GM12878 (cell line): ENCODE measurements at regions not wholly inside any gene's neighbourhood (a gene's known extent, or its start where the extent isn't known, plus 50 kb on each side); places are given as distances from the start of the nearest gene placed in this dataset.

Experiments used
- ATAC-seq: fragments of 200-7000 bp; cut with Tn5 transposase; 3 replicates; pipeline ENCODE4 v1.9.1; 2020; ENCODE audit warnings: mild to moderate bottlenecking, moderate library complexity
- BruUV-seq: library from RNA; stranded (reverse); fragments of 400-500 nt; replicated peaks from 2 replicates; lab custom pipeline; 2021; lab: Mats Ljungman, UMichigan
- CTCF ChIA-PET: fragments of 300-600 bp; sonication (Branson Sonifier 250); formaldehyde crosslinking; extraction: SDS; loops from one replicate; lab custom pipeline; 2021; ENCODE audit warnings: inconsistent platforms; lab: Yijun Ruan, JAX
- POLR2A ChIA-PET: fragments of 350-600 bp; formaldehyde crosslinking; extraction: SDS; loops from one replicate; lab custom pipeline; 2021; ENCODE audit warnings: inconsistent platforms; lab: Charles Lee
- RAD21 ChIA-PET: fragments of 300-600 bp; sonication (Branson Sonifier 250); formaldehyde crosslinking; loops from one replicate; lab custom pipeline; 2023; ENCODE audit warnings: antibody characterized with exemption; ENCODE audit not compliant: unreplicated experiment; lab: Charles Lee
- SMC1A ChIA-PET: fragments of 300-600 bp; sonication (Branson Sonifier 250); formaldehyde crosslinking; loops from one replicate; lab custom pipeline; 2023; ENCODE audit not compliant: unreplicated experiment, uncharacterized antibody; lab: Charles Lee
- DNase-seq: peaks from one replicate; pipeline ENCODE4 v3.0.0-alpha.2; 2011; ENCODE audit warnings: low read depth, low spot score
- FAIRE-seq: peaks from 3 replicates; lab custom pipeline; 2011; peaks lifted over from hg19 to GRCh38; lab: Jason Lieb, UNC
- H2AFZ ChIP-seq: 2 replicates; pipeline ENCODE4 v1.6.0; 2011; ENCODE audit warnings: low read depth, low read length, control low read depth; ENCODE audit not compliant: control insufficient read depth
- H3K27ac ChIP-seq: 2 replicates; pipeline ENCODE4 v1.5.1; 2011; ENCODE audit warnings: control low read depth; ENCODE audit not compliant: control insufficient read depth, insufficient read depth
- H3K27me3 ChIP-seq, 2 experiments: replicated peaks in 1 of 2; 2 replicates each; pipeline versions ENCODE4 v1.6.0 to v1.6.1; 2011; ENCODE audit warnings: low read length in 1 of 2; ENCODE audit not compliant: control insufficient read depth in 2 of 2, insufficient read depth in 2 of 2
- H3K36me3 ChIP-seq, 2 experiments: 2 replicates each; pipeline ENCODE4 v1.5.1; 2011; ENCODE audit warnings: low read length in 1 of 2; ENCODE audit not compliant: control insufficient read depth in 2 of 2, insufficient read depth in 2 of 2
- H3K4me1 ChIP-seq: 2 replicates; pipeline ENCODE4 v1.6.1; 2011; ENCODE audit warnings: mild to moderate bottlenecking, low read length, moderate library complexity, mixed read lengths; ENCODE audit not compliant: control insufficient read depth, insufficient read depth
- H3K4me2 ChIP-seq: 2 replicates; pipeline ENCODE4 v1.6.0; 2011; ENCODE audit warnings: control low read depth; ENCODE audit not compliant: control insufficient read depth, insufficient read depth
- H3K4me3 ChIP-seq: fragments of 200-600 bp; sonication (generic); 2 replicates; pipeline ENCODE4 v1.5.1; 2016
- H3K79me2 ChIP-seq: 2 replicates; pipeline ENCODE4 v1.6.0; 2011; ENCODE audit warnings: low read length; ENCODE audit not compliant: control insufficient read depth, insufficient read depth
- H3K9ac ChIP-seq: 2 replicates; pipeline ENCODE4 v1.8.0; 2011; ENCODE audit warnings: low read length, control low read depth, mixed read lengths; ENCODE audit not compliant: control insufficient read depth, insufficient read depth
- H3K9me3 ChIP-seq: replicated peaks from 3 replicates; pipeline ENCODE4 v1.5.1; 2011; ENCODE audit warnings: mild to moderate bottlenecking, low read length; ENCODE audit not compliant: control insufficient read depth, insufficient read depth
- H4K20me1 ChIP-seq: 2 replicates; pipeline ENCODE4 v1.6.0; 2011; ENCODE audit not compliant: control insufficient read depth, insufficient read depth
- CREM ChIP-seq: IDR thresholded peaks from 2 replicates; pipeline ENCODE4 v1.6.1; 2014; ENCODE audit warnings: antibody characterized with exemption, low read depth
- ESRRA ChIP-seq: IDR thresholded peaks from 2 replicates; pipeline ENCODE4 v1.6.1; 2012; ENCODE audit warnings: mild to moderate bottlenecking, low read length, improper control_type of control experiment
- RB1 ChIP-seq: fragments of 450-650 bp; formaldehyde crosslinking; IDR thresholded peaks from 2 replicates; pipeline ENCODE4 v1.6.1; 2017; ENCODE audit warnings: mild to moderate bottlenecking, borderline replicate concordance
- SIX5 ChIP-seq: IDR thresholded peaks from 2 replicates; pipeline ENCODE4 v1.6.1; 2011; ENCODE audit warnings: mild to moderate bottlenecking, low read depth, low read length, moderate library complexity; ENCODE audit not compliant: severe bottlenecking
- SMARCA5 ChIP-seq: fragments of 450-650 bp; IDR thresholded peaks from 2 replicates; pipeline ENCODE4 v1.6.1; 2017; ENCODE audit warnings: mild to moderate bottlenecking
- WGBS: methylation state at CpG from one replicate; pipeline ENCODE4 v1.1.6; 2016; ENCODE audit warnings: low lambda C conversion rate; ENCODE audit not compliant: insufficient replicate concordance, insufficient coverage; ENCODE audit errors: missing lambda C conversion rate; 5-methylcytosine and 5-hydroxymethylcytosine counted together
- in situ Hi-C: fragments of 300-500 bp; cut with MboI; formaldehyde crosslinking; loops from 9 replicates; pipeline ENCODE4 v1.14.3; 2018; ENCODE audit warnings: mixed read lengths
- intact Hi-C: fragments of 100-400 bp; cut with micrococcal nuclease; formaldehyde crosslinking; loops from one replicate; pipeline ENCODE4 v1.14.2; 2022; ENCODE audit not compliant: unreplicated experiment

GRCh38 chr19:30752201-30752600 is 380.0 kb downstream of the ZNF536 start:
- CTCF ChIA-PET: no interaction called here
- no peak for ATAC-seq
- SMC1A ChIA-PET: no interaction called here
- H3K9ac ChIP-seq: no peak overlapping the region
- no peak overlapping the region for H3K27ac ChIP-seq
- intact Hi-C loops (no loop called here), in situ Hi-C loops (no loop called here)
- H3K27me3 ChIP-seq: no peaks in the 10 kb centered on the region
- no peak overlapping the region for H3K4me3 ChIP-seq
- H3K79me2 ChIP-seq: no peaks in the 10 kb centered on the region
- 3% methylated on average over 6 of the region's 6 CpGs for WGBS
- H2AFZ ChIP-seq: no peak overlapping the region
- H3K4me2 ChIP-seq: no peak overlapping the region
- no peak for DNase-seq
- BruUV-seq: no TSS peak
- TF ChIP-seq RB1 (no peak), SIX5 (no peak)
- RAD21 ChIA-PET: no interaction called here
- H3K9me3 ChIP-seq: no peaks in the 10 kb centered on the region
- POLR2A ChIA-PET: no interaction called here
- no peak for FAIRE-seq
- H3K36me3 ChIP-seq: no peaks in the 10 kb centered on the region
- no peaks in the 10 kb centered on the region for H4K20me1 ChIP-seq
- H3K4me1 ChIP-seq: no peaks in the 10 kb centered on the region

GRCh38 chr19:30745476-30745985 is 373.3 kb downstream of the ZNF536 start:
- DNase-seq (no peak), ATAC-seq (no peak), FAIRE-seq (no peak)
- H4K20me1 ChIP-seq: no peaks in the 10 kb centered on the region
- no peaks in the 10 kb centered on the region for H3K79me2 ChIP-seq
- no peaks in the 10 kb centered on the region for H3K4me1 ChIP-seq
- POLR2A ChIA-PET: no interaction called here
- no peaks in the 10 kb centered on the region; the same call in 2 of the 3 replicates for H3K9me3 ChIP-seq
- H3K27me3 ChIP-seq: no peaks in the 10 kb centered on the region
- H3K9ac ChIP-seq: no peak overlapping the region
- RAD21 ChIA-PET: no interaction called here
- no TSS peak for BruUV-seq
- no peak overlapping the region for H2AFZ ChIP-seq
- WGBS: 29% methylated on average over 4 of the region's 4 CpGs
- intact Hi-C loops (no loop called here), in situ Hi-C loops (no loop called here)
- H3K4me3 ChIP-seq: no peak overlapping the region
- no peaks in the 10 kb centered on the region for H3K36me3 ChIP-seq
- H3K27ac ChIP-seq: no peak overlapping the region
- TF ChIP-seq ESRRA (no peak), SMARCA5 (no peak), CREM (no peak)
- CTCF ChIA-PET: no interaction called here
- SMC1A ChIA-PET: no interaction called here
- H3K4me2 ChIP-seq: no peak overlapping the region
